IPS DF 6.9 (cell line): ENCODE measurements at regions not wholly inside any gene's neighbourhood (a gene's known extent, or its start where the extent isn't known, plus 50 kb on each side); places are given as distances from the start of the nearest gene placed in this dataset.

Experiments
- DNase-seq: peaks from one replicate; pipeline ENCODE4 v3.0.0-alpha.2; 2013; ENCODE audit warnings: low read depth, low spot score
- H3K27ac ChIP-seq: one replicate; pipeline ENCODE4 v1.5.1; 2013; ENCODE audit warnings: low read length, control low read depth
- H3K27me3 ChIP-seq: 2 replicates; pipeline ENCODE4 v1.6.1; 2013; ENCODE audit warnings: mild to moderate bottlenecking, low read length; ENCODE audit not compliant: control insufficient read depth, insufficient read depth
- H3K36me3 ChIP-seq: 2 replicates; pipeline ENCODE4 v1.6.1; 2013; ENCODE audit warnings: low read length; ENCODE audit not compliant: control insufficient read depth, insufficient read depth
- H3K4me1 ChIP-seq: 2 replicates; pipeline ENCODE4 v1.6.1; 2013; ENCODE audit warnings: low read length; ENCODE audit not compliant: control insufficient read depth, insufficient read depth
- H3K4me3 ChIP-seq: 2 replicates; pipeline ENCODE4 v1.5.1; 2013; ENCODE audit warnings: mild to moderate bottlenecking, low read length
- H3K9me3 ChIP-seq: 2 replicates; pipeline ENCODE4 v1.6.1; 2013; ENCODE audit warnings: low read length, inconsistent platforms; ENCODE audit not compliant: control insufficient read depth, insufficient read depth
- WGBS: extraction: QIAGEN DNeasy Blood & Tissue Kit; methylation state at CpG from one replicate; pipeline ENCODE4 v1.1.7; 2013; ENCODE audit warnings: mixed read lengths, missing lambda C conversion rate; ENCODE audit not compliant: insufficient read length, insufficient coverage; 5-methylcytosine and 5-hydroxymethylcytosine counted together

GRCh38 chr7:42460148-42460547 is 223.1 kb upstream of the GLI3 start:
- Histone ChIP-seq H3K4me3 (no peak overlapping the region), H3K27me3 (no peaks in the 10 kb centered on the region), H3K4me1 (no peaks in the 10 kb centered on the region), H3K9me3 (no peaks in the 10 kb centered on the region), H3K36me3 (no peaks in the 10 kb centered on the region), H3K27ac (no peak overlapping the region)
- no CpG with 5 or more reads among the region's 2 CpGs for WGBS
- DNase-seq = no peak

GRCh38 chr7:42457663-42458062 is 220.7 kb upstream of the GLI3 start:
- Histone ChIP-seq H3K4me3 (no peak overlapping the region), H3K36me3 (no peaks in the 10 kb centered on the region), H3K27ac (no peak overlapping the region), H3K9me3 (no peaks in the 10 kb centered on the region), H3K27me3 (no peaks in the 10 kb centered on the region), H3K4me1 (no peaks in the 10 kb centered on the region)
- DNase-seq = no peak
- WGBS = no CpG with 5 or more reads among the region's 3 CpGs

- no peak overlapping the region for H3K4me3 ChIP-seq
- WGBS = no CpG with 5 or more reads among the region's 4 CpGs
- no peaks in the 10 kb centered on the region for H3K36me3 ChIP-seq
- no peak for DNase-seq
- no peaks in the 10 kb centered on the region for H3K9me3 ChIP-seq
- H3K4me1 ChIP-seq = no peaks in the 10 kb centered on the region
- no peaks in the 10 kb centered on the region for H3K27me3 ChIP-seq
- no peak overlapping the region for H3K27ac ChIP-seq
These were observed 219.8 kb upstream of the GLI3 start for GRCh38 chr7:42456756-42457276.

GRCh38 chr7:42456267-42456666 is 219.3 kb upstream of the GLI3 start:
- no peaks in the 10 kb centered on the region for H3K9me3 ChIP-seq
- H3K4me3 ChIP-seq = no peak overlapping the region
- H3K27me3 ChIP-seq = no peaks in the 10 kb centered on the region
- H3K27ac ChIP-seq = no peak overlapping the region
- WGBS = no CpG with 5 or more reads among the region's 6 CpGs
- H3K36me3 ChIP-seq = no peaks in the 10 kb centered on the region
- H3K4me1 ChIP-seq = no peaks in the 10 kb centered on the region
- DNase-seq = no peak

GRCh38 chr7:42453931-42454361 is 216.9 kb upstream of the GLI3 start:
- no peak for DNase-seq
- Histone ChIP-seq H3K9me3 (no peaks in the 10 kb centered on the region), H3K4me1 (no peaks in the 10 kb centered on the region), H3K36me3 (no peaks in the 10 kb centered on the region), H3K4me3 (no peak overlapping the region), H3K27me3 (no peaks in the 10 kb centered on the region), H3K27ac (no peak overlapping the region)
- WGBS = no CpG with 5 or more reads among the region's 9 CpGs

- WGBS = no CpG with 5 or more reads among the region's 4 CpGs
- Histone ChIP-seq H3K27ac (no peak overlapping the region), H3K4me3 (no peak overlapping the region), H3K4me1 (no peaks in the 10 kb centered on the region), H3K36me3 (no peaks in the 10 kb centered on the region), H3K27me3 (no peaks in the 10 kb centered on the region), H3K9me3 (no peaks in the 10 kb centered on the region)
- DNase-seq = no peak
These were observed 215.3 kb upstream of the GLI3 start for GRCh38 chr7:42452356-42452755.

GRCh38 chr7:42449431-42449830 is 212.4 kb upstream of the GLI3 start:
- Histone ChIP-seq H3K36me3 (no peaks in the 10 kb centered on the region), H3K9me3 (no peaks in the 10 kb centered on the region), H3K4me3 (no peak overlapping the region), H3K27ac (no peak overlapping the region), H3K27me3 (no peaks in the 10 kb centered on the region), H3K4me1 (no peaks in the 10 kb centered on the region)
- no peak for DNase-seq
- no CpG with 5 or more reads among the region's 5 CpGs for WGBS

- Histone ChIP-seq H3K27ac (no peak overlapping the region), H3K4me3 (no peak overlapping the region), H3K9me3 (no peaks in the 10 kb centered on the region), H3K36me3 (no peaks in the 10 kb centered on the region), H3K27me3 (no peaks in the 10 kb centered on the region), H3K4me1 (no peaks in the 10 kb centered on the region)
- DNase-seq = no peak
- WGBS = no CpG with 5 or more reads among the region's 1 CpG
These were observed 211.9 kb upstream of the GLI3 start for GRCh38 chr7:42448901-42449300.

GRCh38 chr7:42445691-42446090 is 208.7 kb upstream of the GLI3 start:
- Histone ChIP-seq H3K27ac (no peak overlapping the region), H3K9me3 (no peaks in the 10 kb centered on the region), H3K4me3 (no peak overlapping the region), H3K36me3 (no peaks in the 10 kb centered on the region), H3K27me3 (no peaks in the 10 kb centered on the region), H3K4me1 (no peaks in the 10 kb centered on the region)
- DNase-seq = no peak

- Histone ChIP-seq H3K4me3 (no peak overlapping the region), H3K4me1 (no peaks in the 10 kb centered on the region), H3K9me3 (no peaks in the 10 kb centered on the region), H3K27me3 (no peaks in the 10 kb centered on the region), H3K27ac (no peak overlapping the region), H3K36me3 (no peaks in the 10 kb centered on the region)
- no CpG with 5 or more reads among the region's 5 CpGs for WGBS
- no peak for DNase-seq
These were observed 203.9 kb upstream of the GLI3 start for GRCh38 chr7:42440951-42441350.

- WGBS = no CpG with 5 or more reads among the region's 1 CpG
- H3K27me3 ChIP-seq = no peaks in the 10 kb centered on the region
- H3K27ac ChIP-seq = no peak overlapping the region
- no peaks in the 10 kb centered on the region for H3K36me3 ChIP-seq
- no peaks in the 10 kb centered on the region for H3K4me1 ChIP-seq
- no peak overlapping the region for H3K4me3 ChIP-seq
- H3K9me3 ChIP-seq = no peaks in the 10 kb centered on the region
- no peak for DNase-seq
These were observed 195.6 kb upstream of the GLI3 start for GRCh38 chr7:42432644-42433043.
